Anterior cingulate cortex (tissue), 58 donors: ENCODE measurements at regions not wholly inside any gene's neighbourhood (a gene's known extent, or its start where the extent isn't known, plus 50 kb on each side); places are given as distances from the start of the nearest gene placed in this dataset.
"Not testable (repeated sequence)": the region's sequence is repeated elsewhere in the genome, so short reads cannot be mapped to it uniquely, and the experiment has no call there.

Experiments
- DNase-seq, 58 donors: peaks; one replicate each; lab custom pipeline; 2025; lab: John Stamatoyannopoulos, UW

- DNase-seq, result no peak
Measured at GRCh38 chr16:25366078-25366477, 108.4 kb upstream of the ZKSCAN2 start.

DNA sequence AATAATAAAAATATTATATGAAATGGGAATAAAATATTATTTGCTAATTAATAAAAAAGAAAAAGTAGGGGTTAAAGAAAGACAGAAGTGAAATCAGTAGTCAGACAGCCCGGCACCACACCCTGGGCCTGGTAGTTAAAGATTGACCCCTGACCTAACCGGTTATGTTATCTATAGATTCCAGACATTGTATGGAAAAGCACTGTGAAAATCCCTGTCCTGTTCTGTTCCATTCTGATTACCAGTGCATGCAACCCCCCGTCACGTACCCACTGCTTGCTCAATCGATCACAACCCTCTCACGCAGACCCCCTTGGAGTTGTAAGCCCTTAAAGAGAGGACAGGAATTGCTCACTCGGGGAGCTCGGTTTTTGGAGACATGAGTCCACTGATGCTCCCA is 101.9 kb upstream of the ZKSCAN2 start:
- not testable (repeated sequence) for DNase-seq

DNA sequence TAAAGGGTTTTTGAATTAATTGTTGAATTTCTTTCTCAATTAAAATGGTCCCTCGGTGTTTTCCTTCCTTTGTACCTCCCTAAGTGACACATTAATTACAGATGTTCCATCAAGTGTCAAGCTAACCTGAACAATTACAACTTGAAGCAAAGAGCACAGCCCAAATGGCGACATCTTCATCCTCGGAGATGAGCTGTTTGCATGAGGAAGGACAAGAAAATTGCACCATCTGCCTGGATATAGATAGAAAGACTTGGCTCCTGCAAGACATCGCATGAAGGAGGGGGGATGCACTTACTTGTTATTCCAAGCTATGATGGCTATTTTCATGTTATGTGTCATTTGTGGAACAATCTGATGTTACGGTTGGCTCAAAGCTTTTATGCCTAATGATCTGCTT is 86.4 kb upstream of the ZKSCAN2 start:
- DNase-seq, result no peak

- DNase-seq, result no peak
Measured at GRCh38 chr16:25340973-25341372, 83.3 kb upstream of the ZKSCAN2 start.

- no peak for DNase-seq
Measured at GRCh38 chr16:25317732-25318316, 60.2 kb upstream of the ZKSCAN2 start.

DNA sequence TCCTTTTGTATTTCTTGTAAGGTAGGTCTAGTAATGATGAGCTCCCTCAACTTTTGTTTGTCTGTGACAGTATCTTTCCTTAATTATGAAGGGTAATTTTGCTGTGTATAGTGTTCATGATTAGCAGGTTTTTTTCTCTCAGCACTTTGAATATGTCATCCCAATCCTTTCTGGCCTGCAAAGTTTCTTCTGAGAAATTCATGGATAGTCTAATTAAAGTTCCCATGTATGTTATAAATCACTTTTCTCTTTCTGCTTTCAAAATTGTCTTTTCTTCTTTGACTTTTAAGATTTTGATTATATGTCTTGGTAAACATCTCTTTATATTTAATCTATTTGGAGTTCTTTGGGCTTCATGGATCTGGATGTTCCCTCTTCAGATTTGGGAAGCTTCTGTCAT is 54.3 kb upstream of the ZKSCAN2 start:
- no peak for DNase-seq

DNA sequence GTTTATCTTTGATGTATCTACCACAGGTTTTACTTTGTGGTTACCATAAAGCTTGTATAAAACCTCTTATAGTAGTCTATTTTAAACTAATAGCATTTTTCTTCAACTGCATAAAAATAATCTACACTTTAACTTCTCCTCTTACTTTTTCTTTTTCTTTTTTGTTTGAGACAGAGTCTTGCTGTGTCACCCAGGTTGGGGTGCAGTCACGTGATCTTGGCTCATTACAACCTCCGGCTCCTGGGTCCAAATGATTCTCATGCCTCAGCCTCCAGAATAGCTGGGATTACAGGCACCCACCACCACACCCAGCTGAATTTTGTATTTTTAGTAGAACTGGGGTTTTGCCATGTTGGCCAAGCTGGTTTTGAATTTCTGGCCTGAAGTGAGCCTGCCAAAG is 53.4 kb upstream of the ZKSCAN2 start:
- no peak for DNase-seq
